Neuron (in vitro differentiated cells): ENCODE measurements at regions not wholly inside any gene's neighbourhood (a gene's known extent, or its start where the extent isn't known, plus 50 kb on each side); places are given as distances from the start of the nearest gene placed in this dataset.
"Not testable (repeated sequence)": the region's sequence is repeated elsewhere in the genome, so short reads cannot be mapped to it uniquely, and the experiment has no call there.

Experiments used
- H2AFZ ChIP-seq: one replicate; pipeline ENCODE4 v1.6.1; 2013; ENCODE audit warnings: low read depth, mild to moderate bottlenecking, inconsistent platforms, low read length, moderate library complexity
- H3K27me3 ChIP-seq: one replicate; pipeline ENCODE4 v1.6.1; 2013; ENCODE audit warnings: low read length; ENCODE audit not compliant: insufficient read depth
- H3K36me3 ChIP-seq: one replicate; pipeline ENCODE4 v1.6.1; 2013; ENCODE audit warnings: low read length; ENCODE audit not compliant: insufficient read depth
- H3K4me1 ChIP-seq: one replicate; pipeline ENCODE4 v1.6.1; 2013; ENCODE audit warnings: low read length; ENCODE audit not compliant: insufficient read depth
- H3K4me3 ChIP-seq: 2 replicates; pipeline ENCODE4 v1.5.1; 2013; ENCODE audit warnings: mild to moderate bottlenecking, low read length, moderate library complexity
- H3K9me3 ChIP-seq: one replicate; pipeline ENCODE4 v1.6.1; 2013; ENCODE audit warnings: low read length

DNA sequence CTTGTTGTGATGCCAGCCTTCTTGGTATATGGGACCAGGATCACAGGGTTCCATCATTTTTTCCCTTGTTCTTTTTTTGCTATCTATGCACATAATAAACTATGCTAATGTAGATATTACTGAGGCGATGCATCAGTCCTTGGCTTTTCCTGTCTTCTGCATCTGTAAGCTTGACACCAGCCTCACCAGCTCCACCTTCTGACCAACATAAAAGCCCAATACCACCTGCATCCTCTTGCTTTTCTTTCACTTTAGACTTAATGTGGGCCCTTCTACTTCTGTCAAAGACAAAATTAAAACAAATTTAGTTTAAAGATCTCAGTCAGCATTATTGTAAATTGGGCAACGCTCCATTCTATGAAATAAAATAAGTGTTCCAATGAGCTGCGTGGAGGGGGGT is 1718.8 kb upstream of the PCDH10 start:
- H3K4me3 ChIP-seq: no peak overlapping the region
- H2AFZ ChIP-seq: no peak overlapping the region
- H3K27me3 ChIP-seq: no peaks in the 10 kb centered on the region
- H3K9me3 ChIP-seq: no peaks in the 10 kb centered on the region
- no peaks in the 10 kb centered on the region for H3K4me1 ChIP-seq
- H3K36me3 ChIP-seq: no peaks in the 10 kb centered on the region

DNA sequence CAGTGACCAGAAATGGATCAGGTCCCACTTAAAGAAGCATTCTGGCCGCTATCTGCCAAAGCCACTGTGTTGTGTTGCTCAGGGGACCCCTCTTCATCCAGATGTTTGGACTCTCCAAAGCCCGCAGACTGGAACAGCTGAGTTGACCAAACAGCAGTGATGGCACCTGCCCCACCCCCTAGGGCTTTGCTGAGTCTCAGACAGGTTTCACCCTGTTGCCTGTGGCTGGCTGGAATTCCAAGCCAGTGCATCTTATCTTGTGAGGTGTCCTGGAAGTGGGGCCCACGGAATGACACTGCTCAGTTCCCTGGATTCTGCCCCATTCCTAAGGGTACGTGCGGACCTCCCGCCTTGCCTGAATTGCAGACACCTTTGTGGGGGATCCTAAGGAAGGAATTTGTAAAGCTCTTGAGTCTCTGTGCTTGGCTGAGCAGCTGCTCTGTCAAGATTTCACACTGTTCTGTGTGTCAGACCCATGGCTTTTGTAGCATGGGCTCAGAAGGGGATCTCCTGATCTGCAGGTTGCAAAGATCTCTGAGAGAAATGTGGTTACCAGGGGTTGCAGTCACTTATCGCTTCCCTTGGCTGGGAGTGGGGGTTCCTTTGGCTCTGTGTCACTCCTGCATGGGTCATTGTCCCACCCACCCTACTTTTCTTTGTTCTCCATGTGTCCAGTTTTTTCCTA is 1707.9 kb upstream of the PCDH10 start:
- Histone ChIP-seq H2AFZ (no peak overlapping the region), H3K9me3 (no peaks in the 10 kb centered on the region), H3K36me3 (no peaks in the 10 kb centered on the region), H3K4me1 (no peaks in the 10 kb centered on the region), H3K4me3 (no peak overlapping the region), H3K27me3 (no peaks in the 10 kb centered on the region)

- H2AFZ ChIP-seq: no peak overlapping the region
- no peaks in the 10 kb centered on the region for H3K9me3 ChIP-seq
- no peaks in the 10 kb centered on the region for H3K27me3 ChIP-seq
- H3K36me3 ChIP-seq: no peaks in the 10 kb centered on the region
- H3K4me3 ChIP-seq: no peak overlapping the region
- no peaks in the 10 kb centered on the region for H3K4me1 ChIP-seq
Observed at GRCh38 chr4:131447883-131448282, 1701.2 kb upstream of the PCDH10 start.

GRCh38 chr4:131450572-131451209 is 1698.4 kb upstream of the PCDH10 start:
- no peaks in the 10 kb centered on the region for H3K4me1 ChIP-seq

DNA sequence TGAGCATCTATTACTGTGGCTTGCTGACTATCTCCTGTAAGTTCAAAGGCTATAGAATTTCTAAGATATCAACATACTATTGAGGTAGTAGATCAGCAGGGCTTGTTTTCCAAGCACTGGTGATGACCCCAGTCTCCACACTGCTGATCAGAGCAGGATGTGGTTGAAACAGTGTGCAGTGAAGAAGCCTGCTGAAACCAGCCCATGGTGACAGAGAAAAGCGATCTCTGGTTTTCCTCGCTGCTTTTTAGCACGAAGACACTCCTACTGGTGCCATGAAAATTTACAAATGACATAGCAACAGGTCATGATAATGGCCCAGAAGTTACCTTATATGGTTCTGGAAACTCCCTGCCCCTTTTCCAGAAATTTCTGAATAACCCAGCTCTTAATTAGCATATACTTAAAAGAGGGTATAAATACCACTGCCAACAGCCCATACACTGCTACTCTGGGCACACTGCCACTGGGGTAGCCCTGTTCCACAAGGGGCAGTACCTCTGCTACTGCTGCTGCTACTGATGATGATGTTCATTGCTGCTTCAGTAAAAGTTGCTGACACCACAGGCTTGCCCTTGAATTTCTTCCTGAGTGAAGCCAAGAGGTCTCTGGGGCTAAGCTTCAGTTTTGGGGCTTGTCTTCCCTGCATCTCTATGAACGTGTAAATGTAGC is 1689.5 kb upstream of the PCDH10 start:
- Histone ChIP-seq H3K4me1 (no peaks in the 10 kb centered on the region), H2AFZ (no peak overlapping the region), H3K9me3 (no peaks in the 10 kb centered on the region), H3K4me3 (no peak overlapping the region), H3K36me3 (no peaks in the 10 kb centered on the region), H3K27me3 (no peaks in the 10 kb centered on the region)

More at GRCh38 chr4:131450572-131451209, 1698.4 kb upstream of the PCDH10 start:
- no peak overlapping the region for H2AFZ ChIP-seq
- no peaks in the 10 kb centered on the region for H3K9me3 ChIP-seq
- H3K4me3 ChIP-seq: no peak overlapping the region
- H3K27me3 ChIP-seq: no peaks in the 10 kb centered on the region
- no peaks in the 10 kb centered on the region for H3K36me3 ChIP-seq

- Histone ChIP-seq H3K4me3 (no peak overlapping the region), H3K9me3 (no peaks in the 10 kb centered on the region), H3K4me1 (no peaks in the 10 kb centered on the region), H3K36me3 (no peaks in the 10 kb centered on the region), H3K27me3 (no peaks in the 10 kb centered on the region), H2AFZ (no peak overlapping the region)
Observed at GRCh38 chr4:131470360-131470759, 1678.7 kb upstream of the PCDH10 start.

- Histone ChIP-seq H3K4me1 (peaks cover 2% of the 10 kb centered on the region), H3K9me3 (no peaks in the 10 kb centered on the region), H2AFZ (no peak overlapping the region), H3K4me3 (no peak overlapping the region), H3K36me3 (no peaks in the 10 kb centered on the region), H3K27me3 (no peaks in the 10 kb centered on the region)
Observed at GRCh38 chr4:131488772-131489171, 1660.3 kb upstream of the PCDH10 start.

- not testable (repeated sequence) for H3K4me3 ChIP-seq, H3K36me3 ChIP-seq, H3K9me3 ChIP-seq, H3K27me3 ChIP-seq, H3K4me1 ChIP-seq, H2AFZ ChIP-seq
Observed at GRCh38 chr4:131496211-131496610, 1652.9 kb upstream of the PCDH10 start.

- Histone ChIP-seq H3K4me3 (no peak overlapping the region), H3K9me3 (peaks cover 3% of the 10 kb centered on the region), H3K27me3 (no peaks in the 10 kb centered on the region), H3K36me3 (no peaks in the 10 kb centered on the region), H3K4me1 (no peaks in the 10 kb centered on the region), H2AFZ (no peak overlapping the region)
Observed at GRCh38 chr4:131499141-131499873, 1649.8 kb upstream of the PCDH10 start.

DNA sequence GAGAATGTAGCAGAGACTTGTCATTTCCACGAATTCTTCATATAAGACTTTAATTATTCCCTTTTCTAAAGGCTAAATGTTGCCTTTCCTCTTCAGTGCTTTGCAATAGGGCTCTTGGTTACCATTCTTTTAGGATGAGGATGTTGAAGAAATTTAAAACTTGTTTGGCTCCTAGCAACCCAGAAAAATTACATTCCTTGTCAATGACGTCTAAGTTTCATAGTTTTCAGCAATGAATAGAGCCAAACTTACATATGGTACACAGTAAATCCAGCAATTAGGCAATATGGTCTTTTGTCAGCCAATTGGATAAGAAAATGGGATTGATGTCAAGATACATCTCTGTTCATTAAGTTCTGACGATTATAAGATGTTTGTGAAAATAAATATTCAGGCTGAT is 1639.6 kb upstream of the PCDH10 start:
- no peak overlapping the region for H2AFZ ChIP-seq
- H3K27me3 ChIP-seq: no peaks in the 10 kb centered on the region
- no peak overlapping the region for H3K4me3 ChIP-seq
- no peaks in the 10 kb centered on the region for H3K36me3 ChIP-seq
- no peaks in the 10 kb centered on the region for H3K9me3 ChIP-seq
- H3K4me1 ChIP-seq: peaks cover 6% of the 10 kb centered on the region

DNA sequence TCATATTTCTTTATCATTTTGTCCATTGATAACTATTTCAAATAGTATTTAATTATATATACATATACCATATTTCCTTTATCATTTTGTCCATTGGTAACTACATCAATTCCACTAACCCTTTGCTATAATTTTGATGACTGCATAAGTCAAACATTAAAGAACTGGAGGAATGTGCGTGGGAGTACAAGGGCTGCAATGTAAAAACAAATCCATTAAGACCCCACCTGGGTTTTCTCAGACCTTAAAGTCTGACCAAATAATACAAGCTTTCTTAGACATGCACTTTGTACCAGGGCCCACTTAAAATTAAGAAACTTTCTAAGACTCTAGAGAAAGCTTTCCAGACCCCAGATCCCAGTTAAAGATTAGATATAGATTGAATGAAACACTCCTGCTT is 1622.4 kb upstream of the PCDH10 start:
- Histone ChIP-seq H3K36me3 (no peaks in the 10 kb centered on the region), H3K9me3 (no peaks in the 10 kb centered on the region), H2AFZ (no peak overlapping the region), H3K27me3 (no peaks in the 10 kb centered on the region), H3K4me1 (no peaks in the 10 kb centered on the region), H3K4me3 (no peak overlapping the region)

- no peaks in the 10 kb centered on the region for H3K9me3 ChIP-seq
- no peaks in the 10 kb centered on the region for H3K4me1 ChIP-seq
- H3K27me3 ChIP-seq: no peaks in the 10 kb centered on the region
- H3K36me3 ChIP-seq: no peaks in the 10 kb centered on the region
- no peak overlapping the region for H2AFZ ChIP-seq
- no peak overlapping the region for H3K4me3 ChIP-seq
Observed at GRCh38 chr4:131531087-131531486, 1618.0 kb upstream of the PCDH10 start.
